GM12864 (cell line): ENCODE measurements at regions not wholly inside any gene's neighbourhood (a gene's known extent, or its start where the extent isn't known, plus 50 kb on each side); places are given as distances from the start of the nearest gene placed in this dataset.

Source experiments
- DNase-seq: peaks from one replicate; pipeline ENCODE4 v3.0.0-alpha.2; 2011; ENCODE audit warnings: low read depth
- H3K4me3 ChIP-seq: 2 replicates; pipeline ENCODE4 v1.5.1; 2011; ENCODE audit warnings: mild to moderate bottlenecking, low read depth, low read length, control low read depth
- CTCF ChIP-seq: IDR thresholded peaks from 2 replicates; pipeline ENCODE4 v1.5.1; 2011; ENCODE audit warnings: low read depth, mild to moderate bottlenecking, moderate library complexity, low read length, control low read depth, inconsistent platforms; ENCODE audit errors: missing control alignments

- no peak for TF ChIP-seq CTCF
- H3K4me3 ChIP-seq = no peak overlapping the region
- no peak for DNase-seq
Observed at GRCh38 chr18:24799720-24800119, 339.3 kb downstream of the HRH4 start.

GRCh38 chr18:24801001-24801400, 340.6 kb downstream of the HRH4 start:
- no peak for TF ChIP-seq CTCF
- H3K4me3 ChIP-seq = no peak overlapping the region

DNA sequence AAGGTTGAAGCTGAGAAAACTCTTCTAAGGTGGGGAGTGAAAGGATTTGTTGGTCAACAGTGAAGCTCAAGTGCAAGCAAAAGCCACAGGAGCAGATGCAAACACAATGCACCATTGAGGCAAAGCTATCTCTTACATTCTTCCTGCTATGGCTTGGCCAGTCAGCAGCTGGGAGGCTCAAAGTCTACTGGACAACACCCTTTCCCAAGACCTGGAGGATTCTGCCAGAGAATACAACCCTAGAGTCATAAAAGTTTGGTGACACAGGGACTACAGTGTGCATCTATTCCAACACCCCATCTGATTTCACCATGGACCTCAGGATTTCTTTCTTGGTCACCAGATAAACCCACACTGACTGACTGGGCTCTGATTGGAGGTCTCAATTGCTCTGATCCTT, 342.0 kb downstream of the HRH4 start:
- H3K4me3 ChIP-seq = no peak overlapping the region
- TF ChIP-seq CTCF = no peak
- DNase-seq = no peak

More at GRCh38 chr18:24801001-24801400, 340.6 kb downstream of the HRH4 start:
- no peak for DNase-seq

DNA sequence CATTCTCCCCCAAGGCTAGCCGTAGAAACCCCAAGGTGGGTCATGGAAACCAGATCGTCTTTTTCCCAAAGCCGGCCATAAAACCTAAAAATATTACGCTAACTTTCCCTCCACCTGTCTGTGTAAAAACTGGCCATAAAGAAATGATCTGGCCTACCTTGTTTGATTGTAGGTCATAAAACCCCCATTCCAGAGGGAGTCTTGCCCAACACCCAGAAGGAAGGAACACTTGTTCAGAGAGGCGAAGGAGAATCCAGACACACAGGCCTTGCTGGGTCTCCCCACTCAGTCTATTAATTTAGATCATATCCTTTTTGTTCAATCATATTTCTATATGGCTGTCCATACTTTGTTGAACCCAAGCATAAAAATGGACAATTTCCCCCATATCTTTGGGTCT, 344.7 kb downstream of the HRH4 start:
- DNase-seq = no peak
- no peak overlapping the region for H3K4me3 ChIP-seq
- TF ChIP-seq CTCF = no peak

GRCh38 chr18:24809173-24809950, 348.9 kb downstream of the HRH4 start:
- no peak for TF ChIP-seq CTCF
- DNase-seq = no peak
- H3K4me3 ChIP-seq = no peak overlapping the region

DNA sequence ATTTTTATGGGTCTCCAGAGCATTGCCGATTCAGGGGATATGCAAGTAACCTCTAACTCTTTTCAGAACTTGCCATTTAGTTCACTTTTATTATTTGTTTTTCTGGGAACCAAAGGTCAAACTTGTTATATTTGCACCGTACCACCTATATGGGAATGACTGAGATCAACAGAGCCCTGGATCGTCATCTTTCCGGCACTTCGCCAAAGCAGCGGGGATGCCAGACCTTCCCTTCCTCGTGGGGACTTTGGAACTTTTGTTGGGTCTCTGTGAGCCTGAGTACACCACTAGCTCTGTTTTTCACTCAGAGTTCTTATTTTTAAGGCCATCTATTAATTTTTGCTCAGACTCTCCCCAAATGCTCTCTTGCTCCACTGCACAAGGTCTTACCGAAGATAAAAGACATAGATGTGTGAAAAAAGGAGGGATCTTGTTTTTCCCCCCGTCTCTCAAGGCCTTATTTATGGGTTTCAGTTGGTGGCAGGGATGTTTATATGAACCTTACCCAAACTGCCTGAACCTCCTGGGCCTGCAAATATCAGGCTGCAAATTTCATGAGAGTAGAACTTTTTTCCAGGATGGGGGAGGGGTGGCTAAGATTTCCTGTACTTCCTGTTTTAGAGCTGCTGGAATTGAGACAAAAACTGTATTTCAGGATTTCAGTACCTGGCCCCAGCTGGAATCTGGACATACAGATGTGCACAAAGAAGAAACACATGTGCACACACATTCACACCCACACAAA, 350.3 kb downstream of the HRH4 start:
- no peak for TF ChIP-seq CTCF
- H3K4me3 ChIP-seq = no peak overlapping the region
- no peak for DNase-seq
